HUES64 (cell line): ENCODE measurements at regions not wholly inside any gene's neighbourhood (a gene's known extent, or its start where the extent isn't known, plus 50 kb on each side); places are given as distances from the start of the nearest gene placed in this dataset.

ENCODE experiments used
- H3K27ac ChIP-seq: 2 replicates; pipeline ENCODE4 v1.7.0; 2013; ENCODE audit warnings: low read depth, low read length, inconsistent platforms
- H3K27me3 ChIP-seq: 2 replicates; pipeline ENCODE4 v1.6.1; 2013; ENCODE audit warnings: mild to moderate bottlenecking, low read length; ENCODE audit not compliant: insufficient read depth
- H3K36me3 ChIP-seq: 2 replicates; pipeline ENCODE4 v1.6.1; 2013; ENCODE audit warnings: mild to moderate bottlenecking, low read length; ENCODE audit not compliant: insufficient read depth
- H3K4me1 ChIP-seq: 2 replicates; pipeline ENCODE4 v1.6.1; 2013; ENCODE audit warnings: mild to moderate bottlenecking, low read length, moderate library complexity; ENCODE audit not compliant: insufficient read depth
- H3K4me3 ChIP-seq: 2 replicates; pipeline ENCODE4 v1.5.1; 2013; ENCODE audit warnings: mild to moderate bottlenecking, low read length, moderate library complexity
- H3K9ac ChIP-seq: 2 replicates; pipeline ENCODE4 v1.6.1; 2013; ENCODE audit warnings: mild to moderate bottlenecking, low read depth, low read length
- H3K9me3 ChIP-seq: 2 replicates; pipeline ENCODE4 v1.6.1; 2013; ENCODE audit warnings: low read depth, low read length; ENCODE audit not compliant: insufficient read depth
- WGBS: fragments of 150-250, 120-280 bp; methylation state at CpG from one replicate; pipeline ENCODE4 v1.1.7; 2013; ENCODE audit warnings: missing lambda C conversion rate; 5-methylcytosine and 5-hydroxymethylcytosine counted together

DNA sequence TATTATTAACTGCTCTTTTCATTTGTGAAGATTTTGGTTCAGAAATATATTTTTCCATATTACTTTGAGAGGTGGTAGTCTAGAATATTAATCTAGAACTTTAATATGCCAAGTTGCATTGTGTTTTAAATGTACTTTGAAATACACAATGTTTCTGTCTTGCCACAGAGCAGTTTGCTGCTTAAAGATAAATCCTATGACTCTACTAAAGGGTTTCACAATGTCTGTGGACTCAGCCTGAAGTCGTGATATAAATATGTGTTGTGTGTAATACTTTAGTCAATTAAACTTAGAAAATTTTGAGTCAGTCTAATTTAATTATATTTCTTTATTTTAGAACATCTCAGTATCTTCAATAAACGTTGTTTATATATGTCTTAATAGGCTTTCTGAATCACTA is 1771.7 kb upstream of the PCDH7 start:
- H3K4me1 ChIP-seq, result no peaks in the 10 kb centered on the region
- no peaks in the 10 kb centered on the region for H3K36me3 ChIP-seq
- WGBS, result no CpG with 5 or more reads among the region's 2 CpGs
- no peak overlapping the region for H3K27ac ChIP-seq
- no peaks in the 10 kb centered on the region for H3K27me3 ChIP-seq
- H3K4me3 ChIP-seq, result no peak overlapping the region
- H3K9ac ChIP-seq, result no peak overlapping the region
- no peaks in the 10 kb centered on the region for H3K9me3 ChIP-seq

DNA sequence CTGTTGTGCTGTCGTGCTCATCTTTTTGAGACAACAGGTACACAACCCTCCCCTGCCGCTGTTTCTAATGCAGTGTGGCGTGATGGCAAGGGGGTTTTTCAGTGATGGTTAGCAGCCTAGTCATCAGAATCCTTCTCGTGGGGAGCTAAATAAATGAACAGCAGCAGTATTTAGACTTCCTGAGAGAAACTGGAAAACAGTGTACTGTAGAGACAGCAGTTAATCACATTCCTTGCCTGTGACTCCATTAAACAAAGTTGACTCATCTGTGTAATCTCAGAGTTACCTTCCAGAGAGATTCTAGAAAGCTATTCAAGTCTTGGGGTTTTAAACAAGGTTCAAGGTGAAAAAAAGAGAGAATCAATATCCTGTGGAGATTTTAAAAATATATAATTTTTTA is 1753.2 kb upstream of the PCDH7 start:
- H3K4me3 ChIP-seq, result no peak overlapping the region
- H3K27ac ChIP-seq, result no peak overlapping the region
- no peaks in the 10 kb centered on the region for H3K9me3 ChIP-seq
- WGBS, result 85% methylated on average over 4 of the region's 4 CpGs
- no peaks in the 10 kb centered on the region for H3K27me3 ChIP-seq
- H3K4me1 ChIP-seq, result no peaks in the 10 kb centered on the region
- no peaks in the 10 kb centered on the region for H3K36me3 ChIP-seq
- no peak overlapping the region for H3K9ac ChIP-seq

DNA sequence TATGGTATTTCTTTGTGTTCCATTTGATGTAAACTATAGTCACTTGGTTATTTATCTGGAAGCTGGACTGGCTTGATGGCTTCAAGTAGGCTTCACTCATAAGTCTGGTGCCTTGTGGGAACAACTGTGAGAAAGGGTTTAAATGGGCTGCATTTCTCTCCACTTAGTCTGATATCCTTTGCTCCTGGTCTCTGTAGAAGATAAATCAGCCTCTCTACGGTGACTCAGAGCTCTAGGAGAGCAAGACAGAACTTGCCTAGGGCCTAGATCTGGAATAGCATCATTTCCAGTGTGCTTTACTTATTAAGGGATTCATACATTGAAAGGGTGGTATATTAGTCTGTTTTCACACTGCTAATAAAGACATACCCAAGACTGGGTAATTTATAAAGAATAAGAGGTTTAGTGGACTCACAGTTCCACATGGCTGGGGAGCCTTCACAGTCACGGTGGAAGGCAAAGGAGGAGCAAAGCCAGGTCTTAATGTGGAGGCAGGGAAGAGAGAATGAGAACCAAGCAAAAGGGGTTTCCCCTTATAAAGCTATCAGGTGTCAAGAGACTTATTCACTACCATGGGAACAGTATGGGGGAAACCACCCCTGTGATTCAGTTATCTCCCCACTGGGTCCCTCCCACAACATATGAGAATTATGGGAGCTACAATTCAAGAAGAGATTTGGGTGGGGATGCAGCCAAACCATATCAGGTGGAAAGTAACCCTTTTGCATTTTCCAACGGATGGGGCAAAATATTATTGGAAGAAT is 1746.4 kb upstream of the PCDH7 start:
- Histone ChIP-seq H3K36me3 (no peaks in the 10 kb centered on the region), H3K9ac (no peak overlapping the region), H3K4me3 (no peak overlapping the region), H3K27me3 (no peaks in the 10 kb centered on the region), H3K9me3 (no peaks in the 10 kb centered on the region), H3K4me1 (no peaks in the 10 kb centered on the region), H3K27ac (no peak overlapping the region)
- 70% methylated on average over 3 of the region's 3 CpGs for WGBS

DNA sequence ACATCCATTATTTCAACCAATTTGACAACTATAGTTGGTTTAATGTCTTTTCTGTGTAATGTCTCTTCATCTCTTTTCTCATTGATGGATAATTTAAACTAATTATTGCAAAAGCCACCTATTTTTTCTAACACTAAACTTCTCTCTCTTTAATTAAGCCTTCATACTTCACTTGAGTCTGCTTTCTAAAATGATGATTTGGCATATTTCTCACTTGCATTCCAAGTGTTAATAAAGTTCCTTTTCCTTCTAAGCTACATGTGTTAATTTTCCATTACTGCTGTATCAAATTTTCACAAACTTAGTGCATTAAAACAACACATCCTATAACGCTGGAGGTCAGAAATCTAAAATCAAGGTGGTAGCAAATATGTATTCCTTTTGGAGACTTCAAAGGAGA is 1743.8 kb upstream of the PCDH7 start:
- 86% methylated on average over 1 of the region's 1 CpG for WGBS

DNA sequence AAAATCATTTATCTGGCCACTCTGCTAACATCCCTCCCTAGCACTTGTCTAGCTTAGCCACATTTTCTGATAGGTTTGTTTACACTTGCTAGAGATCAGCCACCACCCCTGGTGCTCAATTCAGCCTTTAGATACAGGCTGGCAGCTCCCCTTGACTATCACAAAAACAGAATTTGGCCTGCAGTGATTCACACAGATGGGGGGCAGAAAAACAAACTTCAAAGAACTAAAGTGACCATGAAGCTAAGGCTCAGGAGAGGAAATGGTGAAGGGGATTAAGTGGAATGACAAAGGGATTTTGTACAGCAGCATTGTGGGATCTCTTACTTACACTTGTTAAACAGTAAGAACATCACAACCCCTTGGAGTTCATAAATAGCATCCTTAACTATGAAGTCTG is 1718.0 kb upstream of the PCDH7 start:
- H3K4me3 ChIP-seq, result no peak overlapping the region
- H3K9me3 ChIP-seq, result 0 out of 2 replicates have a peak, but pooled peaks cover 3% of the 10 kb centered on the region
- peaks cover 44% of the 10 kb centered on the region; the same call in 1 of the 2 replicates for H3K27me3 ChIP-seq
- H3K36me3 ChIP-seq, result no peaks in the 10 kb centered on the region
- no peak overlapping the region for H3K9ac ChIP-seq
- peaks cover 38% of the 10 kb centered on the region; the same call in 1 of the 2 replicates for H3K4me1 ChIP-seq
- peak overlapping the region; percentile 60 for H3K27ac ChIP-seq

More for the DNA sequence above, 1743.8 kb upstream of the PCDH7 start:
- Histone ChIP-seq H3K27ac (no peak overlapping the region), H3K36me3 (no peaks in the 10 kb centered on the region), H3K4me3 (no peak overlapping the region), H3K9ac (no peak overlapping the region), H3K27me3 (no peaks in the 10 kb centered on the region), H3K4me1 (no peaks in the 10 kb centered on the region), H3K9me3 (no peaks in the 10 kb centered on the region)

DNA sequence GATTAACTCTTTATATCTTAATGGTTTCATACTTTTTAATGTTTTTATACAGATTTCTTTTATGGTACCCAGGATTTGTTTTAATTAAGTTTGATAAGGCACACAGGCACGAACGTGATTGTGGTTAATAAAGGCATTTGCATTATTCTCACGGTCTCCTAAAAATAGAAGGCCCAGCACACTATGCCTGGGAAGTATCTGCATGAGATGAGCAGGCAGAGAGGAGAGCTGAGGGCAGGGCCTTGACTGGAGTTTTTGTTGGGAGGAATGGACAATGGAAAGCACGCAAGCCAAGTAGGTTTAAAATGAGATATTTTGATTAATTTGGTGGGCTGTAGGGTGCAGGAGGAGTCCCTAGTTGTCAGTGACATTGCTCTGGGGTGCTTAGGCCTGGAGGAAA is 1714.3 kb upstream of the PCDH7 start:
- H3K27ac ChIP-seq, result no peak overlapping the region
- no peak overlapping the region for H3K4me3 ChIP-seq
- H3K36me3 ChIP-seq, result no peaks in the 10 kb centered on the region
- H3K9me3 ChIP-seq, result no peaks in the 10 kb centered on the region
- H3K4me1 ChIP-seq, result peaks cover 49% of the 10 kb centered on the region
- WGBS, result 94% methylated on average over 4 of the region's 4 CpGs
- peaks cover 28% of the 10 kb centered on the region; the same call in 1 of the 2 replicates for H3K27me3 ChIP-seq
- H3K9ac ChIP-seq, result no peak overlapping the region

DNA sequence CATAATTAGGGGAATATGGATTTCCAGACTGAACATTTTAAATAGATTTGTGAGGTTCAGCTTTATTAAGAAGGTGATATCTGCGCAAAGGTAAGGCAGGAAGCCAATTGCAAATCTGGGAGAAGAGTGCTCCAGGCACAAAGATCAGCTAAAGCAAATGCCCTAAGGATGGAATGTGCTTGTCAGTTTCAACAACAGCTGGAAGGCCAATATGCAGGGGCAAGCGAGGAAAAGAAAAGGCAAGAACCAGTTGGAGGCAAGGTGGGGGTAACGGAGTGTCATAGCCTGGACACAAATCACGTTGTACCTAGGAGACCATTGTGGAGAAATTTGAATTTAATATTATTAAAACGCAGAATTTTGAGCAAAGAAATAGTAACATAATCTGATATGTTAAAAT is 1710.3 kb upstream of the PCDH7 start:
- Histone ChIP-seq H3K27ac (no peak overlapping the region), H3K4me1 (peaks cover 16% of the 10 kb centered on the region)
- 46% methylated on average over 4 of the region's 5 CpGs for WGBS

DNA sequence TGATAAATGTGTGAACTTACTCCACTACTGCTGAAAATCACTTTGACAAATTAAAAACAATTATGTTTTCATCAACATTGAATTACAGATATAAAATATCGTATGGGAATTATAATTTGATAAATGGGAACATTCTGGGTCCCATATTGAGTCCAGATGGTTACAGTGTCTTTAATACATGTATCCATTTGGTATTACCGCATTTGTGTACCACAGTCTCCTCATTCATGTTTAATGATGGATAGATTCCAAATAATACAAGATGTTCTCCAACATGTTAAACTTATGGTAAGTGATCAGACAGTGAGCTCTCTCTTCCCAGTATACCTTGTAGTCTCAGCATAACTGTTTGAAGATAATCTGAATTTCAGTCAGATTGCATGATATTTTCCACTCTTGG is 1706.8 kb upstream of the PCDH7 start:
- no peak overlapping the region for H3K4me3 ChIP-seq
- H3K9me3 ChIP-seq, result no peaks in the 10 kb centered on the region
- no peak overlapping the region for H3K9ac ChIP-seq
- H3K27me3 ChIP-seq, result no peaks in the 10 kb centered on the region
- no peaks in the 10 kb centered on the region for H3K36me3 ChIP-seq
- no peak overlapping the region for H3K27ac ChIP-seq
- WGBS, result 90% methylated on average over 2 of the region's 2 CpGs
- peaks cover 16% of the 10 kb centered on the region for H3K4me1 ChIP-seq

More for the DNA sequence above, 1710.3 kb upstream of the PCDH7 start:
- Histone ChIP-seq H3K9ac (no peak overlapping the region), H3K36me3 (no peaks in the 10 kb centered on the region), H3K4me3 (no peak overlapping the region), H3K9me3 (no peaks in the 10 kb centered on the region), H3K27me3 (peaks cover 4% of the 10 kb centered on the region; the same call in 1 of the 2 replicates)

DNA sequence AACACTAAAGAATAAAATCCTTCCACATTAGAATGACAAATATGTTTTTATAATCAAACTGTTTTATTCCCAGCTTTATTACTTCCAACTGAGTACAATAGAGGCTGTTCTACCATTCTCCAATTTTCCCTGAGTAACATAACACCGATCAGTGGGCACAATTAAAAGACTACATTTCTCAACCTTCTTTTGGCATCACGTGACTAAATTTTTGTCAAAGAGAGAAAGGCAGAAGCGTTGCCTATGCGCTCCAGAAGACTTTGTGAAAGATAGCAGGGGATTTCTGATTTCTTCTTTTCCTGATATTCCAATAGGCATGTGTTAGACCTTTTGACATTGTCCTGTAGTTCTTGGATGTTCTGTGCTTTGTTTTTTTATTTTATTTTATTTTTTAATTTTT is 1705.6 kb upstream of the PCDH7 start:
- H3K27me3 ChIP-seq, result no peaks in the 10 kb centered on the region
- H3K4me3 ChIP-seq, result no peak overlapping the region
- 91% methylated on average over 4 of the region's 4 CpGs for WGBS
- no peaks in the 10 kb centered on the region for H3K36me3 ChIP-seq
- H3K9me3 ChIP-seq, result no peaks in the 10 kb centered on the region
- H3K4me1 ChIP-seq, result peaks cover 16% of the 10 kb centered on the region
- H3K9ac ChIP-seq, result no peak overlapping the region
- H3K27ac ChIP-seq, result no peak overlapping the region

DNA sequence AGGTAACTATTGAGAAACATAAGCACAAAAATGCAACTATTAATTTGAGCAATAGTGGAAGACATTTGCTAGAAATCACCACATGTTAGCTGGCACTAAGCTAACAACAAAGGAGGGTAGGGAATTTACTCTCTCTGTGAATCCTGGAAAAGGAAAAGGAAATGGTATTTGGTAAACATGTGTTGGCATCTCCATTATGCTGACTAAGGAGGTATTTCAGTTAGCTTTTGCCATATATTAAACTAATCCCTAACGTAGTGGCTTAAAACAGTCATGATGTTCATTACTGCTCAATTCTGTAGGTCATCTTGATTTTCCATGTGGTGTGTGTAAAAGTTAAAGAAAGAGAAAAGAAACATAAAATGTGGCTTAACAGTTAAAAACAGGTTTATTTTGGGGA is 1686.5 kb upstream of the PCDH7 start:
- H3K4me1 ChIP-seq, result no peaks in the 10 kb centered on the region
- whole genome bisulfite sequencing, result 100% methylated on average over 1 of the region's 1 CpG
- H3K4me3 ChIP-seq, result no peak overlapping the region
- H3K27ac ChIP-seq, result no peak overlapping the region
- no peaks in the 10 kb centered on the region for H3K27me3 ChIP-seq
- H3K9me3 ChIP-seq, result peaks cover 24% of the 10 kb centered on the region
- no peaks in the 10 kb centered on the region for H3K36me3 ChIP-seq
- no peak overlapping the region for H3K9ac ChIP-seq

DNA sequence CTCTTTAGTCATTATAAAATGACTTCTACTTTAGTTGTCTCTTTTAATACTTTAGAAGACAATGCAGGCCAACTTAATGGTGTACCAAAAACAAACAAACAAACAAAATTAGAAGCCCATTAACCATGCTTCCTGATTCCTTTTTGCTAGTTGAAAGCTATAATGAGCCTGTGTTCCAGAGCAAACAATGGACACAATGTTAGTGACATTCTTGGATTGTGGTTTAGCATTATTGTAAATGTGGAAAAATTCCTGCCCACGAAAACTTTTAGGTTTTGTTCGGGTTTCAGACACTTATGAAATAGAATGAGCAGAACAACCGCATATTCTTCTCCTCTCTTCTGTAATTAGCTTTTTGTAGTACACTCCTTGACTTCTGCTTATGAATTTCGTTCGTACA is 1682.7 kb upstream of the PCDH7 start:
- Histone ChIP-seq H3K27ac (no peak overlapping the region), H3K27me3 (no peaks in the 10 kb centered on the region), H3K4me3 (no peak overlapping the region), H3K9ac (no peak overlapping the region), H3K36me3 (no peaks in the 10 kb centered on the region), H3K9me3 (peaks cover 19% of the 10 kb centered on the region), H3K4me1 (no peaks in the 10 kb centered on the region)
- WGBS, result 99% methylated on average over 5 of the region's 5 CpGs

DNA sequence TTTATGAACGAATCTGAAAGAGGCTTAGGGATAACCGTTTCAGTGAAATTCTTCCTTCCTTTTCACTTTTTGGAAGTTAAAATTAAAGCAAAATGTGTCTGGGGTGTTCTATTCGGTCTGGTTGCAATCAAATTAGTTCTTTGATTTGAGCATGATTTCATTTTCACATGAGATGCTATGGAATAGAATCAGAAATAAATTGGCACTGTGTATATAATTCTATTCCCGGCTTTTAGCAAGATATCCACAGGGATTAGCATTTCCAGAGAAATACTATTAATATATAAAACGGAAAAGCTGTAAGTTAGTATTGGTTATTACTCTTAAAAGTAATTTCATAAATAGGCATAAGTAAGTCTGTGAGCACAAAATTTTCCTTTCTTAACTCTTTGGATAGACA is 1676.8 kb upstream of the PCDH7 start:
- Histone ChIP-seq H3K4me3 (no peak overlapping the region), H3K27ac (no peak overlapping the region), H3K36me3 (no peaks in the 10 kb centered on the region), H3K9ac (no peak overlapping the region), H3K4me1 (no peaks in the 10 kb centered on the region), H3K9me3 (no peaks in the 10 kb centered on the region), H3K27me3 (no peaks in the 10 kb centered on the region)
- 97% methylated on average over 3 of the region's 5 CpGs for WGBS
